Gastrocnemius medialis (tissue), 4 donors: ENCODE measurements at regions not wholly inside any gene's neighbourhood (a gene's known extent, or its start where the extent isn't known, plus 50 kb on each side); places are given as distances from the start of the nearest gene placed in this dataset.

ENCODE experiments used
- ATAC-seq, 2 donors: fragments of 150-250 bp; one replicate each; pipeline ENCODE4 v1.9.1; 2016
- DNase-seq, 2 donors: peaks; one replicate each; pipeline ENCODE4 v3.0.0-alpha.2; 2019
- H3K27ac ChIP-seq, 4 donors: fragments of 200-600 bp; sonication (generic); 1 replicate in 1 of 4; 2 replicates in 3 of 4; pipeline ENCODE4 v1.5.1; 2016 to 2018; ENCODE audit warnings: mild to moderate bottlenecking in 2 of 4, moderate library complexity in 1 of 4
- H3K27me3 ChIP-seq, 3 donors: fragments of 200-600 bp; sonication (generic) in 2 of 3; 1 replicate in 1 of 3; 2 replicates in 2 of 3; pipeline versions ENCODE4 v1.5.1 to v1.6.0; 2016 to 2019; ENCODE audit warnings: mild to moderate bottlenecking in 1 of 3, moderate library complexity in 1 of 3
- H3K36me3 ChIP-seq, 2 donors: fragments of 200-600 bp; sonication (generic) in 1 of 2; one replicate each; pipeline ENCODE4 v1.5.1; 2017 to 2018
- H3K4me1 ChIP-seq, 2 donors: fragments of 200-600 bp; sonication (generic) in 1 of 2; one replicate each; pipeline ENCODE4 v1.5.1; 2016 to 2017; ENCODE audit warnings: mild to moderate bottlenecking in 2 of 2
- H3K4me3 ChIP-seq, 4 donors: fragments of 200-600 bp; sonication (generic) in 3 of 4; 1 replicate in 1 of 4; 2 replicates in 3 of 4; pipeline ENCODE4 v1.5.1; 2016 to 2019; ENCODE audit warnings: mild to moderate bottlenecking in 2 of 4
- H3K9me3 ChIP-seq, 3 donors: fragments of 200-600 bp; sonication (generic) in 2 of 3; 1 replicate in 1 of 3; 2 replicates in 2 of 3; pipeline ENCODE4 v1.5.1; 2016 to 2019
- CTCF ChIP-seq, 5 experiments: fragments of 450-650 bp in 3 of 5; fragments of 200-600 bp in 2 of 5; sonication (generic) in 2 of 5; IDR thresholded peaks in 4 of 5; conservative IDR thresholded peaks in 1 of 5; 1 replicate in 4 of 5; 2 replicates in 1 of 5; pipeline ENCODE4 v1.5.1; 2016 to 2019; ENCODE audit warnings: antibody characterized with exemption in 5 of 5, mild to moderate bottlenecking in 3 of 5, moderate library complexity in 3 of 5
- POLR2A ChIP-seq, 2 donors: fragments of 450-650 bp; IDR thresholded peaks; one replicate each; pipeline ENCODE4 v1.6.1; 2017; ENCODE audit warnings: antibody characterized with exemption in 2 of 2, mild to moderate bottlenecking in 2 of 2, moderate library complexity in 2 of 2
- in situ Hi-C, 4 donors: fragments of 200-750 bp; cut with MboI; loops; one replicate each; pipeline versions ENCODE4 v1.15.0 to v1.8.0; 2017; ENCODE audit warnings: low sequenced_read_pairs in 4 of 4
- intact Hi-C: fragments of 100-400 bp; cut with DNase I; formaldehyde crosslinking; loops from one replicate; pipeline ENCODE4 v1.15.1; 2023; ENCODE audit warnings: low total_unique reads

DNA sequence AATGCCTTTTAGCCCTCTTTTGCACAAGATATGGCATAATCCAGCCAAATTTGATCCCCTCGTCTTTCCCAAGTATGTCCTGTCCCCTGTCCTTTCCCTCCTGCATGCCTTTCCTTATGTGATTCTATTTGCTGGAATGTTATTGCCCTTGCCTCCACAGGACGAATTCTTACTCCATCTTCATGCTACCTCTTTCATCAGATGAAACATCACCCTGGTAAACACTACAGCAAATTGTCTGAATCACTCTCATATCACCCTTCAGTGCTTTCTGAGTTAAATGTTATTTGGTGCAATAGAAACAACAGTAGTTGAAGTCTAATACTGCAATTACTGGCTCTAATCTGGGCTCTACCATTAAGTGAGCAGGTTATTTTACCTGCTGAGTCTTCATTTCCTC lies 52.2 kb upstream of the FAT1 start:
- Histone ChIP-seq H3K27me3 (no peaks in the 10 kb centered on the region), H3K4me1 (no peaks in the 10 kb centered on the region), H3K36me3 (no peaks in the 10 kb centered on the region), H3K4me3 (no peak overlapping the region), H3K9me3 (no peaks in the 10 kb centered on the region), H3K27ac (no peak overlapping the region)
- intact Hi-C loops (no loop called here), in situ Hi-C loops (no loop called here)
- ATAC-seq = no peak
- DNase-seq = no peak
- no peak for TF ChIP-seq POLR2A (IDR thresholded peaks at IDR 0.05)
- TF ChIP-seq CTCF (IDR thresholded peaks at IDR 0.05 in 4 of 5, conservative IDR thresholded peaks at IDR 0.05 in 1 of 5) = no peak

DNA sequence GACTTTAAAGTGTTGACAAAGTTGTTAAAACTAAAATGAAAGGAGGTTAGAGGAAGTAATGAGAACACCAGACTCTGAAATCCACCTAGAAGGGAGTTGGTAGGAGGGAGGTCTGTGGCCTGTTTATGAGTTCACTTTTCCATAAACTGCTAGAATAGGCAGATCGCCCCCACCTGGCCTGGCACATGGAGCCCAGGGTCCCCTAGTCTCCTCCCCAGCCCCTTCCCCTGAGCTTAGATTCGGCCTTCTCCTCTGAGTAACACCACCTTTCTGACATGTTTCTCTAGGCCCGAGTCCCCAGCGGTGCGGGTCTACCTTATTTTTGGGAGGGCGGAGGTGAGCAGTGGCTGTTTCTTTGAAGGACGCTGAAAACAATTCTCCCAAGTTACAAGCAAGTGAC lies 54.5 kb upstream of the FAT1 start:
- ATAC-seq (no peak), DNase-seq (no peak)

DNA sequence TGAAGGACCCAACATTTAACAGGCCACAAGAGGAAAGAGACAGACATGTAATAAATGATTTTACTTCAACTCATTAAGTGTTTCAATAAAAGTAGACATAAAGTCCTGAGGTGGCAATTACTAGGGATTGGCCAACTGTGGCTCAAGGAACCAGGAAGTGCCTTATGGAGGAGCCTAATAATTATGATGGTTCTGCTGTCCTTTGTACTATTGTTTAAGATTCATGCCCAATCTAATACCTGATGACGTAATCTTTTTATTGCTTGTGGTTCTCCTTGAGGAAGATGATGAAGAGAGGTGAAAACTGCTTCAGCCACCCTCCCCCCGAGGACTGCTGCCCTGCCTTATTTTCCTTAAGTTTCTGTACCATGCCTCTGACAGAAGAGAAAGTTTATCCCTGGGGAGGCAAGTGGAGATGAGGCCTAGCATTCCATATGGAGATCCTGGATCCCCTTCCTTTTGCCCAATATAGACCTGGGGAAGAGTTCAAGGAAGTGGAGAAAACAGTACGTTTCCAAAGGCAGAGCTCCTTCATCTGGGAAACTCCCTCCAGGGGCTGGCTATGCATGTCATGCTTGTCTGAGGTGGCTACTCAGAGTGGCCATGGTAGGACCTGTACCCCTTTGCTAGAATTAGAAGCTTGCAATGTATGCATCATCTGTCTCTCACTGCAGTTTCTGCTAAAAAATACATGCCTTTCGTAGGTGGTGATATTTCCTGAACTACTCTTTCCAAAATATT lies 56.8 kb upstream of the FAT1 start:
- no peak for TF ChIP-seq POLR2A (IDR thresholded peaks at IDR 0.05)
- TF ChIP-seq CTCF (IDR thresholded peaks at IDR 0.05 in 4 of 5, conservative IDR thresholded peaks at IDR 0.05 in 1 of 5) = no peak
- H3K27me3 ChIP-seq = no peaks in the 10 kb centered on the region
- intact Hi-C loops = no loop called here
- H3K9me3 ChIP-seq = no peaks in the 10 kb centered on the region
- H3K4me3 ChIP-seq = no peak overlapping the region
- no peak overlapping the region for H3K27ac ChIP-seq
- ATAC-seq = no peak
- no peak for DNase-seq
- H3K36me3 ChIP-seq = no peaks in the 10 kb centered on the region
- H3K4me1 ChIP-seq = no peaks in the 10 kb centered on the region
- in situ Hi-C loops = no loop called here

More for the DNA sequence above, 54.5 kb upstream of the FAT1 start:
- H3K27me3 ChIP-seq = no peaks in the 10 kb centered on the region
- in situ Hi-C loops (no loop called here), intact Hi-C loops (no loop called here)
- no peak for TF ChIP-seq POLR2A (IDR thresholded peaks at IDR 0.05)
- no peak for TF ChIP-seq CTCF (IDR thresholded peaks at IDR 0.05 in 4 of 5, conservative IDR thresholded peaks at IDR 0.05 in 1 of 5)
- H3K4me1 ChIP-seq = no peaks in the 10 kb centered on the region
- no peaks in the 10 kb centered on the region for H3K36me3 ChIP-seq
- no peaks in the 10 kb centered on the region for H3K9me3 ChIP-seq
- no peak overlapping the region for H3K27ac ChIP-seq
- no peak overlapping the region for H3K4me3 ChIP-seq

GRCh38 chr4:186781032-186781917 lies 57.6 kb upstream of the FAT1 start:
- Histone ChIP-seq H3K36me3 (no peaks in the 10 kb centered on the region), H3K27ac (no peak overlapping the region), H3K4me1 (no peaks in the 10 kb centered on the region), H3K27me3 (no peaks in the 10 kb centered on the region), H3K4me3 (no peak overlapping the region), H3K9me3 (no peaks in the 10 kb centered on the region)
- TF ChIP-seq CTCF (IDR thresholded peaks at IDR 0.05 in 4 of 5, conservative IDR thresholded peaks at IDR 0.05 in 1 of 5) = no peak
- no peak for TF ChIP-seq POLR2A (IDR thresholded peaks at IDR 0.05)
- intact Hi-C loops (no loop called here), in situ Hi-C loops (no loop called here)
- no peak for DNase-seq
- no peak for ATAC-seq
